ENCODE measurements at regions not wholly inside any gene's neighbourhood (a gene's known extent, or its start where the extent isn't known, plus 50 kb on each side); places are given as distances from the start of the nearest gene placed in this dataset.

DNA sequence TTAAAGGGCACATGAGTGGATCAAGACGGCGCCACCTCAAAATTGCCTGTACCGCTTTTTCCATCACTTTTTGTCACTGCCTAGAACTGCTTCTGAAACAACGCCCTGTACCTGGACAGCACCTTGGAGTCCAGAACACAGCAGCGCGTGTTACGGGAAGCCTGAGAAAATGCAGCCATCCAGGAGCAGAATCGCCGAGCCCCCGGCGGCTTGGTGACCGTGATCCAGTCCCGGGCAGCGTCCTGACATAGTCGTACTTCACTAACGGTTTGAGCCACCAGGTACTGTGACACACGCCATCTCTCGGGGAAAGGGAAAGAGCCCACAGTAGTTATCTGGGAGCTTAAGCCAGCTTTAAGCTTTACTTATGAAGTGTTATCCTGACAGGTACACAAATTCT, 168.9 kb upstream of the SALL3 start:
- DNase-seq = no peak

- DNase-seq = no peak
These were observed 167.6 kb upstream of the SALL3 start for GRCh38 chr18:78812067-78812466.

GRCh38 chr18:78813156-78813555, 166.5 kb upstream of the SALL3 start:
- no peak for DNase-seq

DNA sequence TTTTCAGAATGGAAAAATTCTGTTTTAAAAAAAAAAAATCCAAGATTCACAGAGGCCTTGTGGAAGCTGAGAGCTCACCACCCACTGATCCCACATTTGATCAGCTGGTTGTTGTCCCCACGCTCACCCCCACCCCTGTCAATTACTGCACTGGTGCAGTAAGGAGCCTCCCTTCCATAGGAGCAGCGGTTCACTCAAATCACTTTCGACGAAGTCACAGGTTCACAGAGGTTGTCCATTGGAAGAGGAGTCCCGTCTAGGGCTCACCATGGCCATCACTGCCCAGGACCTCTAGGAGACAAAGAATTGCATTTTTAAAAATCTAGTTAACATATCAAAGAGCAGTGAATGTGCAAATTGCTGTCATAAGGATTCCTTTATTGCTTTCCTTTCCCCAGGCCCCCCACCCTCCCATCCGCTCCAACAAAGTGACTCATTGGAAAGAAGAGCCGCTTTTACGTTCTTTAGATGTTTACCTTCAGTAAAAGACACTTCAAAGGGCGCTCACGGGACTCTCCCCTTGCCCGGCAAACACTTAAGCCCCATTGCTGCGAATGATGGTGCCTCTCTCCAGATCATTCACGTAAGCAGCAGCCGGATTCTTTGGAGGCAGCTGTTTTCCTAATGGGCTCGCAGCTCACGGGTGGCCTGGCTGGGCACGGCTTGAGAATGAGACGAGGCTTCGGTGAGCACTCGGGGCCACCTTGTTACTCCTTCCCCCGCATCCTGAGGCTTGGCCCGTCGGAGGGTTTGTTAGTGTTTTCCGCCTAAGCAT, 165.5 kb upstream of the SALL3 start:
- peak; percentile 15 for DNase-seq

DNA sequence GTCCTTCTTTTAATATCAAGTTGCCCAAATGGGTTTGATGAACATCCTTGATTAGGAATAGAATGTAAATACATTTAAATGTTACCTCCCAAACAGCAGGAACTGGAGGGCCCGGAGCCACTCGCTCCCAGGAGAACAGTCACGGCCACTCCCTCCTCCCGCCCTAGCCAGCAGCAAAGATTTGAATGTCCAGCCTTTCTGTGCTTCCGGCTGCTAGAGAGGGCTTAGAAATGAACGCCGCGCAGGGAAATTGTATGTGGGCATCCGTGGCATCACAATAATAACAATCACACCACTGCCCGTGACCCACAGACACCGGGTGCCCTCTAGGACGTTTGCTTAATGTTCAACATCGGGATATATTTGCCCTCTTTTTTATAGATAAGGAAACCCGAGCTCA, 164.9 kb upstream of the SALL3 start:
- DNase-seq = peak; percentile 7

- no peak for DNase-seq
These were observed 163.5 kb upstream of the SALL3 start for GRCh38 chr18:78816114-78816513.

- DNase-seq = no peak
These were observed 162.7 kb upstream of the SALL3 start for GRCh38 chr18:78816916-78817315.

GRCh38 chr18:78818495-78818894, 161.1 kb upstream of the SALL3 start:
- no peak for DNase-seq

- DNase-seq = no peak
These were observed 160.7 kb upstream of the SALL3 start for GRCh38 chr18:78818961-78819360.

DNA sequence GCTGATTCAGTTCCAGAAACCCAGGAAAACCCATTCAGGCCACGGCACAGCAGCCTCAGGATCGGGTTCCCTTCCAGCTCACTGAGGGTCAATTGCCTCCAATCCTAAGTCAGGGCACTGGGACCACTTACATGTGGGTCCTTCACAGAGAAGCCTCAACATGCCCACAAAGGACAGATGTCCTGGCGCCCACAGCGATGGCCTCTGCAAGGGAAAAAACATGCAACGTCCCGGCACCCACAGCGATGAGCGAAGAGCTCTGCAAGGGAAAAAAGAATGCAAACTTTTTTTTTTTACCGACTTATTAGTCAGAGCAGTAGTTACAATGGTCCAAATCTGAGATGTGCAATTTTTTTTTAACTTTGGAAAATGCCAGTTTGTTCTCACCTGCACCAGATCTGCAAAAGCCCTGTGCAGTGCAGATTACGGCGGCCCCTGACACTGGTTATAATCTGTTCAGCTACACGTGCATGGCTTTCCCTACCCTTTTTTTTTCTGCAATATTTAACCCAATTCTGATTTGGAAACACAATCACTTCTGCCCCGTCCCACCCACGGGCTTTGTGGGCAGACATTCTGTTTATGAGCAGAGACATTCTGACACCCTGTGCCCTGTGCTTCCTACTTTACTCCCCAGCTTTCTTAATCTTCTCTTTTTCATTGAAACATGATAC, 159.3 kb upstream of the SALL3 start:
- no peak for DNase-seq

DNA sequence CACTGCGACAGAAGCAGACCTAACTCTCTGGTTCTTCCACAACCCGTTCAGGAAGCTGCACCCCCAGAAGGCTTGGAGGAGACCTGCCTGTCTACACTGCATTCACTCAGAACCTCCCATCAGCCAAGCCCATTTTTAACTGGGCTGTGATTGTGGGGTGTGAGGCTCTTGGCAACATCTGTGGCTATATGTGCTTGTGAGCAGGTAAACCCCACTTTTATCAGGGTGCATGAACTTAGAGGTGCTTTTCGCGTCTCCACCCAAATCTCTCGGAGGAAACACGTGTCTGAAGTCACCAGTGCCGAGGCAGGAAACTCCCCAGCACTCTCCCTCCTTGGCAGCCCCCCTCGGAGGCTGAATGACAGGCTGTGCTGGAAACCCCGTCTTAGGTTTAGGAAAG, 158.2 kb upstream of the SALL3 start:
- no peak for DNase-seq

DNA sequence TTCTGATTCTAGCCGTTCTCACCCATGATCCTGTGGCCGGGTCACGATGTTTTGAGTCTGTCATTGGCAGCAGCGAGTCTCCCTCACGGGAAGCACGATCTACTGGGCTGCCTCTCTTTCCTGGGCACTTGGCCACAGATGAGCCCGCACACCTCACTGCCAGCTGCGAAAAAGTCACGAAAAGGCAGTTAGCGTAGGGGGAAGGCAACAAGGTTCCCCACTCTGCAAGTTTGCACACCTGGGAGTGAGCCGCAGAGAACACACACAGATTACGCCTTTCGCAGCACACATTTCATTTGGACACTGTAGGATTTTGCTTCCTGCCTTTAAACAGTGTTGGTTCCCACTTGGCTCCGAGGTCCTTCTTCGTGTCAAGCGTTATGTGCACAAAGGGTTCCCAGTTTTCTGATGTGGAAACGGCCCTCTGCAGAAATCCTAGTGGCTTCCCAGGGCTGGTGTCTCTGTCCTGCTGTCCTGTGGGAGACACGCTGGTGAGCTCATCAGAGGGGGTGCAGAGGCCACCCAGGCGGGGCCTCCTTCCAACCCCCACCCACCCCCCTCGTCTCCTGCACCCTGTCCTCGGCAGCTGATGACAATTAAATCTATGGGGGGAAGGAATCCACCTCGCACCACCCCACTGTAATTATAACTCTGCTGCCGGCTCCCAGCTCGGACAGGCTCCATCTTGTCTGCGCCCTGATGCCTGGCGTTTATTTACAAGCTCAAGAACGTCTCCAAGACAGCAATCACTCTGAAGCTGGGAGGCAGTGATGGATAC, 157.3 kb upstream of the SALL3 start:
- no peak for DNase-seq

GRCh38 chr18:78822949-78823285, 156.7 kb upstream of the SALL3 start:
- no peak for DNase-seq

DNA sequence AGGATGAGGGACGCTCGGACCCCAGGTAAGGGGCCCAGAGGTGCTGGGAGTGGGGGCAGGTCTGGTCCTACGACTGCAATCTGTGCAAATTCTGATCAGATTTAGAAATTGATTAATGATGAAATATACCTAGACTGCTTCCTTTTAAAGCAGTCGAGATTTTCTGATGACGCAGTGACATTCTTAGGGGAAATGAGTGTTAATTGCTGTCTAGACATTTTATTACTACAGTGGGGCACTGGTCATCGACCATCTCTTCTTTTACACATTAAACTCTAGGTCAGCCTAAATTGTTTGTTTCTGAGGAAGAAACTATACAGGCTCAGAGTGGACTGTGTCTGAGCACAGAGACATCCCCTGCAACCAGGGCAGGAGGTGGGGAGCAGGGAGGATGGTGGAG, 154.4 kb upstream of the SALL3 start:
- no peak for DNase-seq

DNA sequence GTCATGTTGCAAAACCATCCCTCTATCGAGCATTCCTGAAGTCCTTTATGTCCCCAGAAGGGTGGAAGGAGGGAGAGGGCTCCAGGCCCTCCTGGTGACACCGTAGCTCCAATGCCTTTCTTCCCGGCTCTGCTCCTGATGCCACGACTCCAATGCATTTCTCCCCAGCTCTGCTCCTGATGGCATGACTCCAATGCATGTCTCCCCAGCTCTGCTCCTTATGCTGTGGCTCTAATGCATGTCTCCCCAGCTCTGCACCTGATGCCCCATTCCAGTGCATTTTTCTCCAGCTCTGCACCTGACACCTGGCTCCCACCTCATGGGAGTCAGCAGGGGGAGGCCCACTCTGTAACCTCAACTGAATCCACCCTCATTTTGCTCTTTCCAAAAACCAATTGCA, 153.0 kb upstream of the SALL3 start:
- DNase-seq = no peak

- DNase-seq = no peak
These were observed 152.5 kb upstream of the SALL3 start for GRCh38 chr18:78827141-78827540.

- DNase-seq = no peak
These were observed 151.5 kb upstream of the SALL3 start for GRCh38 chr18:78828131-78828530.

- peak; percentile 60 for DNase-seq
These were observed 150.6 kb upstream of the SALL3 start for GRCh38 chr18:78829026-78829425.

GRCh38 chr18:78830161-78830560, 149.5 kb upstream of the SALL3 start:
- DNase-seq = no peak

DNA sequence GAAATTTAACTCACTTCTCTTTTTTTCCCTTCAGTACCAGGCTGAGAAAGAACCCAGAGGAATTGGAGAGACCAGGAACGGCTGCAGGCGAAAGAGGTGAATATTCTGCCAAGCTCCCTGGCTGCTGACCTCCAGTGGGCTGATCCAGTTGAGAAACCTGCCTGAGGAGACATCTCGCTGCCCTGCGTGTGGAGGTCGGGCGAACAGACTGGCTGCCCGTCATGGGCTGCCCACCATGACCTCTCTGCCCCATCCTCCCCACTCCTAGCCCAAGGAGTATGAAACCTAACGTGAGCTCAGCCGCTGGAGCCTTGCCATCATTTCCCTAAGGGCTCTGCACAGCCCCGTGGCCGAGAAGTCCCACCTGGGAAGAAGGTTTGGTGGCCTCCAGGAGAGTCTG, 148.8 kb upstream of the SALL3 start:
- DNase-seq = no peak

DNA sequence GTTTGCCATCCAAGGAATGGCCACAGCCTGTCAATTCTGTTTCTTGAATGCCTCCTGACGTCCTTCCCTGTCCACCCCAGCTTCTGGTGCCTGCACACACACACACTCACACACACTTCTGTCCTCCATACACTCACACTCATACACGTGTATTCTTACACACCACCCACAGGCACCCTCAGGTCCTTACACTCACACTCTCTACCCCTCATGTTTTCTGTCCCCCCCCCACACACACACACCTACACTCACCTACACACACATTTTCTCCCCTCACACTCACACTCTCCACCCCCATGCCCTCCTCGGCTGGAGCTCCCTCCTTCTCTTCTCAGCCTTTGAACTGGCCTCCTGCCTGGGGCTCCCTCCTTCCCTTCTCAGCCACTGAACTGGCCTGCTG, 148.0 kb upstream of the SALL3 start:
- no peak for DNase-seq

GRCh38 chr18:78833833-78834232, 145.8 kb upstream of the SALL3 start:
- no peak for DNase-seq

DNA sequence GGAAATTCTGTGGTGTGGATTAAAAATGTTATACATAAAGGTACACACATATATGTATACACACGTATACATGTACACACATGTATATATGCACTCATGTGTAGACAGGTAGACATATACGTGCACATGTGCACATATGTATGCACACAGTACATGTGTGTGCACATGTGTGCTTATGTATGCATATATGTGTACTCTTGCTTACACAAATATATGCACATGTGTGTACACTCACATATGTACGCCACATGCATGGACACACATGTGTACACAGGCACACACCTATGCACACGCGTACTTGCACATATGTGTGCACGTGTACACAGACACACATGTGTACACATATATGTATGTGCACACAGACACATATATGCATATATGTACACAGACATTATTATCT, 142.8 kb upstream of the SALL3 start:
- no peak for DNase-seq

- no peak for DNase-seq
These were observed 141.9 kb upstream of the SALL3 start for GRCh38 chr18:78837754-78838153.

All from DMS153 (cell line).